NCI-H1092 (cell line): ENCODE measurements at regions not wholly inside any gene's neighbourhood (a gene's known extent, or its start where the extent isn't known, plus 50 kb on each side); places are given as distances from the start of the nearest gene placed in this dataset.

Experiments used
- DNase-seq: peaks from one replicate; lab custom pipeline; 2025; lab: John Stamatoyannopoulos, UW

DNA sequence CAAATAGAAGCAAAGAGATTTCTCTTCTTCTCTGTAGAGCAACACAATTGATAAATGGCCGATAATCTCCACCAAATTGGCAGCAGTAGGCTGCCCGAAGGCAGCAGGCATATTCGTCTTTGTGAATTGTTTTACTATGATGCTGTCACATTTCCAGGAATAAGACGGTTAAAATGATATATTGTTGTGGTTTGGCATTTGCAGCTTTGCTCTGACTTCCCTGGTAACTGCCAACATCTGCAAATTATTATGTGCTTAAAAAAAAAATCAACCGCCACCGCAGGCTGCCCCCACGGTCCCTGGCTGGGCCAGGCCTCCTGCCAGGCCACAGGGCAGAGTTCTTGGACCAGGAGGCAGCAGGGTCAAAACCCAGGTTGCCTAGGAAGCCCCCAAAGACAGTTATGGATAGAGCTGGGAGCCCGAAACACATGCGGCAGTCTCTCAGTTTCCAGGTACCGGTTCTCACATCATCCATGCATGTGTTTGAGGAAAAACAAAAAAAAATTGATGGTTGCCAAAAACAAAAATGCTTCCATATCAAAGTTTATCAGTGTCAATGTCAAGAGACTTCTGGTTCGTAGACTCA is 179.3 kb downstream of the ETS2 start:
- peak; percentile 32 for DNase-seq

GRCh38 chr21:38984568-38984967 is 178.8 kb downstream of the ETS2 start:
- no peak for DNase-seq

GRCh38 chr21:38983560-38983959 is 177.8 kb downstream of the ETS2 start:
- DNase-seq, result no peak

DNA sequence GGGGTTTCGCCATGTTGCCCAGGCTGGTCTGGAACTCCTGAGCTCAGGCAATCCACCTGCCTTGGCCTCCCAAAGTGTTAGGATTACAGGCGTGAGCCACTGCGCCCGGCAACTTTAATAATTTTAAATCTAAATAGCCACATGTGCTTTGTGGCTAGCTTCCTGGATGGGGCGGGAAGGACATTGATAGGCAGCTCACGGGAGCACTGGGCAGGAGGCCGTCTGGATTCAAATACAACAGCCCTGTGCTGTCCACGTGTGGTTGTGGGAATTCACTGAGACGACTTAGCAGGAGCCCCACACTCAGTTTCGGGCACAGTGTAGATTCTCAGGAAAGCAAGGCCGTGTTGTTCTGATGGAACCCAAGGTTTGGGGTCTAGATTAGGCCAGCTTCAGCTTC is 177.1 kb downstream of the ETS2 start:
- no peak for DNase-seq

DNA sequence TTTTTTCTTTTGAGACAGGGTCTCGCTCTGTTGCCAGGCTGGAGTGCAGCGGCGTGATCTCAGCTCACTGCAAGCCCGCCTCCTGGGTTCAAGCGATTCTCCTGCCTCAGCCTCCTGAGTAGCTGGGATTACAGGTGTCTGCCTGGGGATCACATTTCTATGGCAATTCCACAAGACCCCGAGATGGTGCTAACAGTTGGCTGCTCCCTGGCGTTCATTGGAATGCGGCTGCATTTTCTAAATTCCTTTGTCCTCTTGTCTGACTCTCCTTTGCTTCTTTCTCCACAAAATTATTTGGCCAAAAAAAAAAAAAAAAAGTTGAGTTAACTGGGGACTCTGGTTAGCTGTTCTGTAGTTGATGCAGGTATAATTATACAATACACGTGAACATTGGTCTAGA is 176.4 kb downstream of the ETS2 start:
- DNase-seq, result no peak

DNA sequence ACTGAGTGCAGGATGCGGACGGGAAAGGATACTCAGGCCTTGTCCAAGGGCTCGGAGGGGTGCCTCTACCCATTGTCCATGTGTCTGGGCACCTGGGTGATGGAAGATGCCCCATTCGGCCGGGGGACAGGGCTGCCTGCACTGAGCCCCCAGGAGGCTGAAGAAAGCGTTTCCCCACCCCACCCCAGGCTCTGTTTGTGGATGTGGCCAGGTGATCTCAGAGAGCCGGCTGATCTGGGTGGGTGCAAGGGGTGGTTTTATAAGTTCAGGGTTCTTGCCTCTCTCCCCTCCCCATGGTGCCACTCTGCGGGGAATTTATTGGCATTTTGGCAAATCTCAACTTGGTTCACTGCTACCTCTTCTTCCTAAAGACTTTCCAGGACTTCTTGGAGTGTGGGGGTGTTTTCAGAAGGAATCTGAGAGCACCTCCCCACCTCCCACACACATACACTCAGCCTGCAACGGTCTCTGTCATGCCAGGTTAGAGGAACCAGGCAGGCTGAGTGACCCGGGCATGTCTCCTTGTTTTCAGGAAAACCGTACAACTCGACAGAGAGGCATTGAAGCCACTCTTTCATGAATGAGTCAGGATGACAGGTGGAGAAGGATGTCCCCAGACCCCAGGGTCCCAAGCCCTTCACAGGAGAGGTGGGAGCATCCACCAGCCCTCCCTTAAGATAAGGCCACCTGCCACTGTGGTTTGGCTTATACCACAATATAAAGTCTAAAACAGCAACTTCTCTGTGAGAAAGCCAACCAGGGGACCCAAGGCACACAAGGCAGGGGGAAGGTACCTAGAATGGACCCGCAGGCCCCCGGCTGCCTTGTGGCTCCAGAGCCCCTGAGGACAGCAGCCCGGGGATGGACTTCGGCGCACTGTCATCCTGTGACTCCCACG is 174.9 kb downstream of the ETS2 start:
- no peak for DNase-seq

- DNase-seq, result no peak
Measured at GRCh38 chr21:38979271-38980121, 173.8 kb downstream of the ETS2 start.

- DNase-seq, result no peak
Measured at GRCh38 chr21:38976900-38977299, 171.2 kb downstream of the ETS2 start.

DNA sequence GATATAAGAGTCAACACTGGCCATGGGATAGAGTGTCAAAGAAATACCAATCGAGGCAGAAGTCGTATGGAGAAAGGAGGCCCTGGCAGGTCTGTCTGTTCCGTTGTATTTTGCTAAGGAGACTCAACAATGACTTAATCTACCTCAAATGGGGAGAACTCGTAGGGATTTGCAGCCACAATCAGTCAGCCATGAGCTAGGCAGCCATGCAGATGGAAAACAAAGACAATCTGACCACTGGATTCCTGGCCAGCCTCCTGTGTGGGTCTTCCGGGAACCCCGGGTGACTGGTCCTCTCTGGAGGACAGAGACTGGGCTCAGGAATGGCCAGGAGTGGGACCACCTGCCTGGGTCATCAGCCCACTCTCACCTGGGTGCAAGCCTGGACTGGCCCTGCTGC is 167.8 kb downstream of the ETS2 start:
- no peak for DNase-seq

DNA sequence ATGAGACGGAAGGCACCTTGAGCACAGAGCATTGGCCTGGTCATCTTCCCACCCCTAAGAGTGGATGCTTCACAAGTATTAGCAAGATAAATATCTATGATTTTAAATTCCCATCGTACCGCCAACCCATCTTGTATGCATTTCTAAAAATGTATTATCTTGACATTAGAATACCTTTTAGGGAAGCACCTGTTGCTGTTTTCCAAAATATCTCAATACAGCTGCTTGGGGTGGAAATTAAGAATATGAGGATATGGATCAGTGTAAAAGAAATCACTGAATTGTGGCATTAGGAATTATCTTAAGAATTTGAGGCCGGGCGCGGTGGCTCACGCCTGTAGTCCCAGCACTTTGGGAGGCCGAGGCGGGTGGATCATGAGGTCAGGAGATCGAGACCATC is 166.3 kb downstream of the ETS2 start:
- no peak for DNase-seq

DNA sequence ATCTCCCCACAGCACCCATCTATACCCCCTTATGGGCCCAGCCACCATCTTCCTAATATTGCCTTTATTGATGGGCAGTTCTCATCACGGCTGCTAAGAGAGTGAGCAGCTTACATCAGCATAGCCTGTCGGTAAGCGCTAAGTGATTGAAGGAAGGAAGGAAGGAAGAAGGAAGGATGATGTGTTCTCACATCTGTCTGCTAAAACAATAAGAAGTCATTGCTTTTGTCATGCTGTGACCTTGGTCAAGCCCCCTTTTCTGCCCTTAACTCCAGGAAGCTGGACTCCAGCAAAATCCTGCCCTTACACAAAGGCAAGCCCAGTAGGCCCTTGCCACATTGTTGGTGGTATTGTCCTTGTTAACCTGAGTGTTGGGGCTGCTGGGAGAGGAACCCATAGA is 165.0 kb downstream of the ETS2 start:
- DNase-seq, result no peak

- DNase-seq, result no peak
Measured at GRCh38 chr21:38968887-38969543, 163.3 kb downstream of the ETS2 start.

DNA sequence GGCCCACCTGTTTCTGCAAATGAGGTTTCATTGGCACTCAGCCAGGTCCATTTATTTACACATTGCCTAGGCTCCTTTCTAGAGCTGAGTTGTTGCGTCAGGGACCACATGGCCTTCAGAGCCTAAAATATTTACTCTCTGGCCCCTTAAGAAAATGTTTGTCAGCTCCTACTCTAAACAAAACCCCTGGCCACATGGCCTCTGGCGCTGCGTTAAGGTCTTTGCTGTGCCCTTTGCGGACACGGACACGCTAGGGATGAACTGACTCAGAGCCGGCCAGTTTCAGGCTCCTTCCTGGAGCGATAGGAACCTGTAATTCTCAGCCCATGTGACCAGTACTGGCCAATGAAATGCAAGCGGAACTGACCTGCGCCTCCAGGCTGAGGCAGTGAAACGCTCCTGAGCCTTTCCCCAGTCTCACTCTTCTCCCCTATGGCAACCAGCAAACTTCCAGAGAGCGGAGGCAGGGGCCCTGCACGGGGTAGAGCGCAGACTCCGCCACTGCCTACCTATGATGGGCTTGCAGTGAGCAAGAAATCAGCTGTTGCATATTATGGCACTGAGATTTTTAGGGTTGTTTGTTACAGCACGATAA is 160.3 kb downstream of the ETS2 start:
- peak; percentile 90 for DNase-seq

- DNase-seq, result no peak
Measured at GRCh38 chr21:38965241-38965640, 159.5 kb downstream of the ETS2 start.

DNA sequence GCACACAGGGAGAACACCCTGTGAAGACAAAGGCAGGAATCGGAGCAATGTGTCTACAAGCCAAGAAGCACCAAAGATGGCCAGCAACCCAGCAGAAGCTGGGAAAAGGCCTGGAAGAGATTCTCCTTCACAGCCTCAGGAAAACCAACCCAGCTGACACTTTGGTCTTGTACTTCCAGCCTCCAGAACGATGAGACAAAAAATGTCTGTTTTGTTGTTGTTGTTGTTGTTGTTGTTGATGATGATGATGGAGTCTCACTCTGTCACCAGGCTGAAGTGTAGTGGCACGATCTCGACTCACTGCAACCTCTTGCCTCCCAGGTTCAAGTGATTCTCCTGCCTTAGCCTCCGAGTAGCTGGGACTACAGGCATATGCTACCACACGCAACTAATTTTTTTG is 157.3 kb downstream of the ETS2 start:
- no peak for DNase-seq

- DNase-seq, result no peak
Measured at GRCh38 chr21:38960251-38960650, 154.5 kb downstream of the ETS2 start.

GRCh38 chr21:38959692-38960061 is 153.9 kb downstream of the ETS2 start:
- DNase-seq, result no peak

- no peak for DNase-seq
Measured at GRCh38 chr21:38958940-38959691, 153.4 kb downstream of the ETS2 start.

DNA sequence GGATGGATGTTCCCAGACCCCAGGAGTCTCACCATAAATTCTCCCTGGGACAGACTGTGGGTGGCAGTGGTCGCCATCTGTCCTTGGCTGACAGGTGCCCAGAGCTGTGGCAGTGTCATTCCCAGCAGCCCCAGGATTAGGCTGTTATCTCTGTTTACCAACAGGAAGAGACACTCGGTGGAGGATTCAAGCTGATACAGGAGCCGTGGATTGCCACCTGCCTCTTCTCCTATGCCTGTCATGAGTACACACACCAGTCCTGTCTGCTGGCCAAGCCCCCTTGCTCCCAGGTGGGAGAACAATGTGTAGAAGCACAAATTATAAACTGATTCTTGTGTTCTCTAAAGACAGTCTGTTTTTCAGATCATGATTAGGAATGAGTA is 152.6 kb downstream of the ETS2 start:
- peak; percentile 65 for DNase-seq

- no peak for DNase-seq
Measured at GRCh38 chr21:38957575-38958322, 152.0 kb downstream of the ETS2 start.
